ENCODE measurements at regions not wholly inside any gene's neighbourhood (a gene's known extent, or its start where the extent isn't known, plus 50 kb on each side); places are given as distances from the start of the nearest gene placed in this dataset.

DNA sequence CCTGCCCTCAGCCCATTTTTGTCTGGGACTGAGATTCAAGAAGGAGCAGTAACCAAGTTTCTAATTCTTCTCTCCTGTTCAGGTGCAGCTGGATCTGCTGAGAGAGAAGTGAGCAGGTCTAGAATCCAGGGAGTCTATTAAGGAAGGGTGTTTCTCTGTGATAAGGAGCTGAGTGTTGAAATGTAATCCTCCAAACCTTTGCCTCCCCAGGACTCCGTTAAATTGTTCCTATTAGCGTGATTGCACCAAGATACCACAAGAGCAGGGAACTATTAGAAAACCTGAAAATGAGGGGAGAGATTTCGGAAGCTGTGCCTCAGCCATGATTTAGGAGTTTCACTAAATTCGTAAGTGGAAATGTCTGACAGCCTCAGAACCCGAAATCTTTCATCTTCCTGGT, 192.6 kb downstream of the EBLN2 start:
- TF ChIP-seq, protein P1, sequence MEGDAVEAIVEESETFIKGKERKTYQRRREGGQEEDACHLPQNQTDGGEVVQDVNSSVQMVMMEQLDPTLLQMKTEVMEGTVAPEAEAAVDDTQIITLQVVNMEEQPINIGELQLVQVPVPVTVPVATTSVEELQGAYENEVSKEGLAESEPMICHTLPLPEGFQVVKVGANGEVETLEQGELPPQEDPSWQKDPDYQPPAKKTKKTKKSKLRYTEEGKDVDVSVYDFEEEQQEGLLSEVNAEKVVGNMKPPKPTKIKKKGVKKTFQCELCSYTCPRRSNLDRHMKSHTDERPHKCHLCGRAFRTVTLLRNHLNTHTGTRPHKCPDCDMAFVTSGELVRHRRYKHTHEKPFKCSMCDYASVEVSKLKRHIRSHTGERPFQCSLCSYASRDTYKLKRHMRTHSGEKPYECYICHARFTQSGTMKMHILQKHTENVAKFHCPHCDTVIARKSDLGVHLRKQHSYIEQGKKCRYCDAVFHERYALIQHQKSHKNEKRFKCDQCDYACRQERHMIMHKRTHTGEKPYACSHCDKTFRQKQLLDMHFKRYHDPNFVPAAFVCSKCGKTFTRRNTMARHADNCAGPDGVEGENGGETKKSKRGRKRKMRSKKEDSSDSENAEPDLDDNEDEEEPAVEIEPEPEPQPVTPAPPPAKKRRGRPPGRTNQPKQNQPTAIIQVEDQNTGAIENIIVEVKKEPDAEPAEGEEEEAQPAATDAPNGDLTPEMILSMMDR (IDR thresholded peaks at IDR 0.05; ENCODE audit: poor library complexity): no peak
- TF ChIP-seq EZH2phosphoT487 (IDR thresholded peaks at IDR 0.05; ENCODE audit: low read depth, severe bottlenecking, unreplicated experiment): no peak
